ENCODE measurements at regions not wholly inside any gene's neighbourhood (a gene's known extent, or its start where the extent isn't known, plus 50 kb on each side); places are given as distances from the start of the nearest gene placed in this dataset.
"Not testable (repeated sequence)": the region's sequence is repeated elsewhere in the genome, so short reads cannot be mapped to it uniquely, and the experiment has no call there.

DNA sequence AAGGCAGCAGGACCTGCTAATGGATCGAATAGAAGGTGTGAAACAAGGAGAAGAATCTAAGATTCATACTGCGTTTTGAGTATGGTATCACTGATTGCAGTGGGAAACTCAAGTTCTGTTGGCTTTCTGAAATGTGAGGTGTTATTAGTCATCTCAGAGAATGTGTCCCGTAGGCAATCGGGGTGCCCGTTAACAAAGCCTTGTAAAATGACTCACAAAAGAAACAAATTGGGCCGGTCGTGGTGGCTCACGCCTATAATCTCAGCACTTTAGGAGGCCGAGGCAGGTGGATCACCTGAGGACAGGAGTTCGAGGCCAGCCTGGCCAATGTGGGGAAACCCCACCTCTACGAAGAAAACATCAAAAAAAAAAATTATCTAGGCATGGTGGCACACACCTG, 118.2 kb upstream of the C7orf33 start:
- no peak for DNase-seq

DNA sequence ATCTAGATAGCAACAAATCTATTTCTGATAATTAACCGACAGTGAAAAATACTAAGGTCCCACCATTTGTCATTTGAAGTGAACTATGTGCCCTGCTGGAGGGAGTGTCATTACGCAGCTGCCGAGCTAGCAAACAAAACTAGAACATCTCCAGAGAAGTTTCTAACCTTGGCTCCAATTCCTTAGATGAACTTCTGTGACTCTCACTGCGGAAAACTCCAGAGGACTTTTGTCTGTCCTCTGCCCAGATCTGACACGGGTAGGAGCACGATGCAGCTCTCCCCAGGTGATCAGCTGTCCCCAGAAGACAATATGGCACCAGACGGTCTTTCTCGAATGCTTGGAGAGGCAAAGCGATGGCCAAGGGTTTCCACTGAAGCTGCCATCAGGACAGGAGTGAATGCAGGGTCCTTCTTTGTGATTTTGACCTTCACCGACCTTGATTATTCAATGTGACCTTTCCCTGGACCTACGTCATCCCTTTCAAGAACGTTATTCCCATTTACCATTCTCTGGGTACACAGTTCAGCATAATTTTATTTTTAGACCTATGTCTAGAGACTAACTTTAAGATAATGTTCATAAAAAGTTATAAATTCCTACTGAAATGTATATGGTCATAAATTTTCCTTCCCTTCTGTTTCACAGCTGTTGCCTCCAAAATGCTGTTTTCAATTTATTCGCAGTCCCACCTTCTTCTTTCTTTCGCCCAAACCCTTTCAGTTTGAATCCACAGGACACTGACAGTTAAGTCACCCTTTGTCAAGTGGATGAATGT, 116.7 kb upstream of the C7orf33 start:
- DNase-seq: no peak

DNA sequence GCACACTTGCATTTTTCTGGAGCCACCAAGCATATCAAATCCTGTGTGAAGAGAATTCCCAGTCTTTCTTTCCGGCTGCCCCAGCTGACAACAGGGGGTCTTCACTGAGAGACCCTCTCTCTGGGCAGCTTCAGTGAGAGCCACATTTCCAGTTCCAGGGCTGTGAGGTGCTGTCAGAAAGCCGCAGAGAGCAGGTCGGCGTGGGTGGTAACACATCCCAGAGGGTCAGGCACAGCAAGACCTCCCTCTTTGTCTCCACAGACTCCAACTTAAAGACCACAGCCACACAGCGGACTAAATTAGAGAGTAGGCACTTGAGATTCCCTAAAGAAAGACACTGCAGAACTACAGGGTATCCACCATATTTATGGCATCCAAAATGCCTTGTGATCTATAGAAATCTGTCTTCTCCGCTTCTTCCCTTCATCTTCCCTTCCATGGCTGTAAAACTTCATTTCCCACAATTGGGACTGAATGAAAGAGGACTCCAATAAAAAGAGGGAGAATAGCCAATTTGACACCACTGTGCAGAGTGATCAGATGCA, 116.0 kb upstream of the C7orf33 start:
- DNase-seq: no peak

DNA sequence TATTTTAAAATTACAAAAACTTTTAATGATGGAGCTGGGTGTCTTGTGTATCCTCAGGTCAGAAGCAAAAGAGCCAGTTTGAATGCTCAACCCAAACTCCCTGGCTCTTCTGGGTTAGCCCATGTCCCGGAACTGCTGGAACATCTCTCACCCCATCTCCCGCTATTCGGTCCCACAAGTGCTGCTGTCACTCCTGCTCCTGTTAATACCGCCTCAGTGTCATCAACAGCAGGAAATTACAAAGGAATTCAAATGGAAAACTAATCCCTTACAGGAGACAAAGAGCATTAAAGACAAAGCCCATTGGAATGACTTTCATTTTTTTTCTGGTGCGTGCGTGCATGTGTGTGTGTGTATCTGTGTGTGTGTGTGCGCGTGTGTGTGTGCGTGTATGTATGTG, 112.0 kb upstream of the C7orf33 start:
- DNase-seq: no peak

DNA sequence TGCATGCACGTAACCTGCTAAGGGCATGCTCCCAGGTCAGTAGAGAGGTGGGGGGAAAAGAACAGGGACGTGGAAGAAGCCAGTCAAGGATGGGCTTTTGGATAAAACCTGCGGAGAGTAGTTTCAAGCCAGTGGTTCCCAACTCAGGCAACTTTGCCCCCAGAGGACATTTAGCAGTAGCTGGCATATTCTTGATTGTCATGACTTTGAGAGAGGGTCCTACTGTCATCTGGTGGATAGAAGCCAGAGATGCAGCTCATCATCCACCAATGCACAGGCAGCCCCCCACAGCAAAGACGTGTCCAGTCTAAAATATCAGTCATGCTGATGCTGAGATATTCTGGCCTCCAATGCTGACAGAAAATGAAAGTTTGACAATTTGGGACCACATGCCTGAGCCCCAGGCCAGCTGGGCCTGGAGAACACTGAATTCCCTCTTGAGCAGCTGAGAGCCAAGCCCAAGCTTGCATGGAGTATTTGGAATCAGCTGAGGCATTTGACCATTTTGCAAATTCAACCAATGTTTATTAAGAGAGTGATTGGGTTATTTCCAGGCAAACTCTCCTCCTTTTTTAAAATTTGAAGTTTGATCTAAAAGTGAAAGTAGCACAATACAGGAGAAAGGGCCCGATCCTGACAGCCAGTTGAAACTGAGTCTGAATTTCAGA, 110.0 kb upstream of the C7orf33 start:
- no peak for DNase-seq

DNA sequence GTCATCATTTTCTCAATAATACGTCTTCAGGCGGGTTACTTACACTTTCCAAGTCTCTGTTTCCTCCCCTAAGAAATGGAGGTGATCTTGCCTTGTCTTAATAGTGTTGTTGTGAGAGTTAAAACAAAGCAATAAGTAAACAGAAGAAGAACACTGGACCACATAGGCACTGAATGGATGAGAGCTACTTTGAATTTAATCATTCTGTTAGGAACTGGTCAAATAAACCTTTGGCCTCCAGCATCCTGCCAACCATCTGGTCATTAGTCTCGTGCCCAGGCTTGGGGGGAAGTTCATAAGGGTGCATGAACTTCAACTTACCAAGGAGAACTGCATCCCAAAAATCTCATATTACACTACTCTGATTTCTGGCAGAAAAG, 109.4 kb upstream of the C7orf33 start:
- no peak for DNase-seq

DNA sequence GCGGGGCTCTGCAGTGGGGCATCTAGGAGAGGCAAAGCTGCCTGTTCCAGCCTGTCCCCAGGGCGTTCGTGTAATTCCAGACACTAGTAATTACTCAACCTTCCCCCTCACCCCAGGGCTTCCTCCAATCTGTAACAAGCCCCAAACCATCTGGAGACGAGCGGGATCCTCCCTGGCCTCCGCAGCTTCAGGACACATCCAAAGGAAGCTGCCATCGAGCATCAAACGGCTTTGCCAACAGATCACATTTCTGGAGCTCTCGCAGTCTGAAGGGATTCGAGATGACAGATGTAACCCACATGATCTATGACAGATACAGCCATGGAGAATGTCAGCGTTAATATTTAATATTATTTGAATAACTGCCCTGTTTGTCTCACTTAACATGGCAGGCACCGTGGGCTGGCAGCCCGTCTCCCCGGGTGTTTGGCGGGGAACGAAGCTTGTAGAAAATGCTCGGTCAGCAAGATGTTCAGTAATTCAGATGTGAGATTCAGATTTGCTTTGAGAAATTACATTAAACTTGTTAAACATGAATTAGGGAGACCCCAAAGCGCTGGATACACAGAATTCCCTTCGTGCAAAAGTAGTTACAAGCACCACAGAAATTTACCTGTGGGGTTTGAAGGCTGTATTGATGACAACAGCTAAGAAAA, 108.5 kb upstream of the C7orf33 start:
- no peak for DNase-seq

DNA sequence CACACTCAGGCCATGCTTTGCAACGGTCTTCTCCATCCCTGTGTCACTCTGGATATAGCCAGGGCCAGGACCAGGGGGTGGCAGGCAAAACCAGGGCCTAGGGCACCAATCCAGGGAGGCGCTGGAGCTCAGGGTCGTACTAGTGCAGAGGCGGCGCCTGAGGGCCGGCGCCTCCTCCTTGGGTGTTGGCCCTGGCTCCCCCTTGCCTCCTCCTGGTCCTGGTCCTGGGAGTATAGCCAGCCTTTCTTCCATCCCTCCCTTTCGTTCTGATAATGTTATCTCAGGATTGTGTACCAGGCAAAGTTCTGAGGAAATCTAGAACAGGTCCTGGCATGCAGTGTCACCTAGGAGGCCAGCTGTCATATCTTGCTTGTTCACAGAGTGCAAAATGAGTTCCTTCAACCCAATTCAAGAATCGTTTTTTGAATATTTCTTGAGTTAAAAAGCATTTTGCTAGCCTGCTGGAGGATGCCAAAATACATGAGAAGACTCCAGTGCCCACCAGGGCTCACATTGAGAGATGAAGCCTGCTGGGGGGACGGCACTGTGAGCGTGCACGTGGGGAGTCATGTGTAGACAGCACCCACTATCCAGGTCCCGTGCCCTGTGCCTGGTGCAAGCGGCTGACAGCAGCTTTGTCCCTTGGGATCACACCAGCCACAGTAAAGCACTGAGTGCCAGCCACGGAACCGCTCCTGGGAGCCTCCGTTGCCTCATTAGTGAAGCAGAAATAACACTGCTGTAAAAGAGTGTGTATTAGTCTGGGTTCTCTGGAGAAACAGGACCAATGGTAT, 106.9 kb upstream of the C7orf33 start:
- no peak for DNase-seq

DNA sequence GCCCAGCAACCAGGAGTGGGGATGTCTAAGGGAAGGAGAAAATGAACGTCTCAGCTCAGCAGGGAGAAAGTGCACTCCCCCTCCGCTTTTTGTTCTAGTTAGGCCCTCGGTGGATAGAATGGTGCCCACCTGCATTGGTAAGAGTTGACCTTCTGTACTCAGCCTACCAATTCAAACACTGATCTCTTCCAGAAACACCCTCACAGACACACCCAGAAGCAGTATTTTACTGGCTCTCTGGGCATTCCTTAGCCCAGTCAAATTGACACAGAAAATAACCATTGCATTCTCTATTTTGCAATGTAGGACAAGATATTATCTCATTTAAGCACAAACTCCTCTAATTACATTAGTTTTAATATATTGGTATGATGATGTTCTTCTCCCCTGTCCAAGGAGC, 106.1 kb upstream of the C7orf33 start:
- no peak for DNase-seq

DNA sequence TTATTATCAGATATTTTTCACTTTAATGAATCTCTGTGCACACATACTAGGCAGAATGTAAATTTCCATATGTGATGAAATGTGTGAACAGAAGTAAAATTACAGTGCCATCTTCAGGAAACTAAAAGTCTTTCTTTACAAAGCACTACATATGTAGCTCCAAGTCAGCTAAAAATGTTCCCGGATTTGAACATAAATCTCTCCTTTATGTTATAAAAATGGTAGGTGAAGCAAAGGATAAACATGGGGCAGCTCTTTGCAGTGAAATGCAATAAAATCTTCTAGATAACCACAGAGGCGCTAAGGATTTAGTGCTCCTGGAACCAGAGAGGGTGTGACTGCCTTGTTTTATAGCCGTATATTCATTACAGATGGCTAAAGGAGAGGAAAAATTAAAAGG, 104.9 kb upstream of the C7orf33 start:
- no peak for DNase-seq

DNA sequence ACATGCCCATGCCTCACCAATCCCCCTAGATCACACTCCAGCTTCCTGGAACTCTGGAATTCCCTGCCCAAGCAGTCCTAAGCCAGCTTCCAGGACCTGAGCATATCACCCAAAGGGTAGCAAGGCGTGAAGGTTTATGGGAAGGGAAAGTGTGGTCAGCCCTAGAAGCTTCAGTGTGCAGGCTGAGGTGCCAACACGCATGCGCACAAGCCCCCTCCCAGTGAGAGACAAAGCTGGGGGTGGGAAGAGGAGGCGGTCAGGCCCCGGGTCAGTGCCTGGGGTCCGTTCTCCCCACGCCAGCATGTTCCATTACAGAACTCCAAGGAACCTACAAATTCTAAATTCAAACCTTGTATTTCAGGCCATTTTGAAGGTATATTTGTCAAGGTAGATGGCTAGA, 103.6 kb upstream of the C7orf33 start:
- DNase-seq: no peak

DNA sequence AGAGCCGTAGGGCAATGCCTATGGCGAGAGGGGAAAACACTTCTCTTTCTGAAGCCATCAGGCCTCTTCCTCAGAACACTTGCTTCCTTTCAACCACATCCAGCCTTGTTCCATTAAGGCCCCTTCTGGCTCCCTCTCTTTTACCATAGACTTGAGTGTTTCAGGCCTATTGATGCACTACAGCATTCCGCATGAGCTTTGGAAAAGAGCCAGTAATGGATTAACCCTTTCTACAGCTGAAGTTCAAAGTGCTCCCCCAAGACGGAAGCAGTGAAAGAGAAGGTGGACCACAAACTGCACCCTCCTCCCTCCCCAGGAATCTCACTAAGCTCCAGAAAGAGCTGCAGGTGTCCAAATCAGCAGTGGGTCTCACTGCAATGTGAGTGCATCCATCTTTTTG, 102.7 kb upstream of the C7orf33 start:
- DNase-seq: no peak

DNA sequence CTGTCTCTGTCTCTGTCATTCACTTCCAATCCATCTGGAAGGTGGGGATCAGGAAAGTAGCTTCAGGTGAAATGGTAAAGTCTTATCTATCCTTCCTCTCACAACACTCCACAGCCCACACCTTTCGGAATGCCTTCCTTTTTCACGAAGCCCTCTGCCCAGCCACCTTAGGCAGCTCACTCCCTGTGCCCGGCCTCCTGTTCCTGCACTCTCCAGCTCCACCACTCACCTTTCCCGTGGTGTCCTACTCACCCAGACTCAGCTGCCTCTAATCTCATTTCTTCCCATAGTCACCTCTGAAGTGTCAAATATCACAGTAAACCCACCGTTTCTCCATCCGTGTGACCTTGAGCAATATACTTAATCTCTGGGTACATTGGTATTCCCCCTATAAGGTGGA, 100.9 kb upstream of the C7orf33 start:
- no peak for DNase-seq

DNA sequence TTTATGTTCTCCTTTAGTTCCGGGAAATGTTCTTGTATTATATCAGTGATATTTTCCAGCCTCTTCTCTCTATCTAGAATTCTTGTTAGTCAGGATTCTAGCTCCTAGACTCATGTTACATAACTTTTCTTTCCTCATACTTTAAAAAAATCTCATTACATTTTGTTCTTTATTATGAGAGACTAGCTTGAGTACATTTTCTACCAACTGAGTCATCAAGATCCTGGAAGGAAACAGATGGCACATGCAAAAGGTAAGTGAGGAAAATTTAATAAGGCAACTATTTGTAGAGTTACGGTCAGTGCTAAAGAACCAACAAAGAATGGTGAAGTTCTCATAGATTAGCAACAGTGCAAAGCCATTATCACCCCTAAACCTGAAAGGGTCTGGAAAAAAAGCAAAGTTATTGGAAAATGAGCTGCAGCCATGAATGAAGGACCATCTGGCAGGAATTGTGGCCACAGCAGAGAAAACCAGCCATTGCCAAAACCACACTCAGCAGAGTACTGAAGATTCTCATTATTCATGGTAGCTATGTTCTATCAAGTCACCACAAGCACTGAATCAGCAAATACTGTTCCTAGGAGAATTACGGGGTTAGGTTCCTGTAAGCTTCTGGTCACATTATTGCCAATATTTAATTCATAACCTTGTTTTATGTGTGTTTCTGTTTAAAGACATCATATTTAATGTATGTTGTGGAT, 98.3 kb upstream of the C7orf33 start:
- no peak for DNase-seq

DNA sequence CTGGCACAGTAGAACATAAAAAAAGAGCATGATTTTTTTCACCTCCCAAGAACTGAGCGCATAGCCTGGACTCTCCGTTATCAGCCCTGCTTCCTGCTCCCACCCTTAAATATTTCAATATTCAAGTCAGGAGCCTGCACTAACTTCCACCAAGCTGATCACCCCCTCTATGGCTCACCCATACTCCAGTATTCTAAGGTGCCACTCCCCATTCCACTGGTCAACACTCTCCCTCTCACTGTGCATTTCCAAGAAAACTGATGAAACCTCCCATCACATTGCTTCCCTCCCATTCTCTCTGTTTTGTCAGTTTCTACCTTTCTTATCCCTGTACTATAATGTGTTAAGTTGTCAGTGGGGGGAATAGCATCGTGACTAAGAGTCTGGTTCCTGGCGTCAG, 95.0 kb upstream of the C7orf33 start:
- DNase-seq: no peak

DNA sequence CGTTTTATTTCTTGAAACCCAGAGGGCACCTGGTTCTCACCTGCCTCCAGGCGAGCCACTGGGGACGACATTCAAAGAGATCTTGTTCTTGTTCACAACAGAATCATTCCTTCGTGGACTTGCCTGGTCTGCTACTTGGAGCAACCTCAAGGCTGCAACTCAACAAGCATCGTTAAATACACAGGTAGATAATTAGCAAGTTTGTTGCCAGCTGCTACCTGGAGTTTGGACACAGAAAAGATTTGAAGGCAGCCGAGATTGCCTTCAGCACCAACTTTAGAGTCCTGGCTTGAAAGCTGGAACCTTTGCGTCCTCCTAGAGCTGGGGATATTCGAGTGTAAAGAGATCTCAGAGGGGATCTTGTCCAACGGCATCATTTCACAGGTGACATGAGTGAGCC, 89.6 kb upstream of the C7orf33 start:
- no peak for DNase-seq

DNA sequence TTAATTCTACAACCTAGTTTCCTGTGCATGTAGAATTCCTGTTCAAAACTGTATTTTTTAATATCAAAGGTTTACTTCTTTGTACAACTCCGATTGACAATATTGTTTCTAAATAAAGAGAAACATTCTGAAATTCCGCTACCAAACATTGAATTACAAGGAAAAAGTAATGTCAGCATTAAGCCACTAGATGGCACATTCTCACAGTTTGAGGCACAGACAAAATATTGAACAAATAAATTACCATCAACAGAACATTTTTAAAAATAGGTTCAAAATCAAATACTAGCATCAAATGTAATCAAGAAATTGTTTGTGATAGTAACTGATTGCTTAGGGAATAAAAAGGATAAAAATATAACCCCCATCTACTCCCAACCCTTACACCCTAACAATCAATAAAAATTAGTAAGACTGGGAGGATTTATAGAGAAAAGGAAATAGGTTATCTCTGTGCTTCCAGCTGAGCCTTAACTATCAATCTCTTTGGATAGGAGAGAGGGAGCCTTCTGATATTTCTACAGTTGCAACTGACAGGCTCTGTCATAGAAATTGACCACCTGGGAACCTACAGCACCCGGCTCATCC, 86.6 kb upstream of the C7orf33 start:
- DNase-seq: no peak

DNA sequence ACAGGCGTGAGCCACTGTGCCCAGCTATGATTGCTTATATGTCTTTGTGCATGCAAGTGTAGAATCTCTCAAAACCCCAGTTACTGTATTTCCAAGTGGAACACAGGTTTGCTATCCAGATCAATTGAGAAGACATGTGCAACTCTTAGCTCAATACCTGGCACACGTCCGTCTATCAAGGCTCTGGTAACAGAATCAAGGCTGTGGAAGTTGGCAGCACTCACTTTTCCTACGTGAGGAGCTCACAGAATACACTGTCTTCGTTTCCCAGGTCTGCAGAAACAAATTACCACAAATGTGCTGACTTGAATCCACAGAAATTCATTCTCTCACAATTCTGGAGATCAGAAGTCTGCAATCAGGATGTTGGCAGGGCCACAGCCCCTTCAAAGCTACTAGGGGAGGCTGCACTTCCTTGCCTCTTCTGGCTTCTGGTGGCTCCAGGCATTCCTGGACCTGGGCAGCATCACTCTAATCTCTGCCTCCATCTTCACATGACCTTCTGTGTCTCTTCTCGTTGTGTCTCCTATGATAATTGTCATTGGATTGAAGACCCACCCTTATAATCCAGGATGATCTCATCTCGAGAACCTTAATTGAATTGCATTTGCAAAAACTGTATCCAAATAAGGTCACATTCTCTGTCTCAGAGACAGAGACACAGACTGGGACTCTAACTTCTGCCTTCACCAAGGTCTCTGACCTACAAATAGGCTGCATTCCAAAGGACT, 84.8 kb upstream of the C7orf33 start:
- no peak for DNase-seq

DNA sequence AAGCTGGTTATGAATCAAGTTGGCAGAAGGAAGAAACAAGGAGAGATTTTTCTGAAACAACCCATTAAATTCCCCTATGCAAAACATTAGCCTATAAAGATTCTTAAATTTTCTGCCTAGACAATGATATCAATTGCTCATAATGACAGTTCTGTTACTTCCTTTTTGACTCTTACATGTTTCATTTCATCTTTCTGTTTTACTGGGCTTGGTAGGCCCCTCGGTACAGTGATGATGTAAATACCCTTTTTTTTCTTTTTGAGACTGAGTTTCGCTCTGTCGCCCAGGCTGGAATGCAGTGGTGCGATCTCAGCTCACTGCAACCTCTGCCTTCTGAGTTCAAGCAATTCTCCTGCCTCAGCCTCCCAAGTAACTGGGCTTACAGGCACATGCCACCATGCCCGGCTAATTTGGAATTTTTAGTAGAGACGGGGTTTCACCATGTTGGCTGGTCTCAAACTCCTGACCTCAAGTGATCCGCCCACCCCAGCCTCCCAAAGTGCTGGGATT, 83.4 kb upstream of the C7orf33 start:
- DNase-seq: not testable (repeated sequence)

DNA sequence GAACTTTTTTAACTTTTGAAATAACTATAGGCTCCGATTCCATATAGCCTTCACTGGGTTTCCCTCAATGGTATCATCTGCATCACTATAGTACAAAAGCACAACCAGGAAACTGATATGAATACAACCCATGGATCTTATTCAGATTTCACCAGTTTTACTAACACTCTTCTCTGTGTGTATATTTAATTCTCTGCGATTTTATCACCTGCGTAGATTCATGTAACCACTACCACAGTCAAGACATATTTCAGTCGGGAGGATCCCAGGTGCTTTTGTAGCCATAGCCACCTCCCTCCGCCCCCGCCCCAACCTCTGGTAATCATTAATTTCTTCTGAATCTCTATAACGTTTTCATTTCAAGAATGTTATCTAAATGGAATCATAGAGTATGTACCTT, 82.8 kb upstream of the C7orf33 start:
- no peak for DNase-seq

Measured in right lung (tissue), 2 donors.